ENCODE measurements at regions not wholly inside any gene's neighbourhood (a gene's known extent, or its start where the extent isn't known, plus 50 kb on each side); places are given as distances from the start of the nearest gene placed in this dataset.

DNA sequence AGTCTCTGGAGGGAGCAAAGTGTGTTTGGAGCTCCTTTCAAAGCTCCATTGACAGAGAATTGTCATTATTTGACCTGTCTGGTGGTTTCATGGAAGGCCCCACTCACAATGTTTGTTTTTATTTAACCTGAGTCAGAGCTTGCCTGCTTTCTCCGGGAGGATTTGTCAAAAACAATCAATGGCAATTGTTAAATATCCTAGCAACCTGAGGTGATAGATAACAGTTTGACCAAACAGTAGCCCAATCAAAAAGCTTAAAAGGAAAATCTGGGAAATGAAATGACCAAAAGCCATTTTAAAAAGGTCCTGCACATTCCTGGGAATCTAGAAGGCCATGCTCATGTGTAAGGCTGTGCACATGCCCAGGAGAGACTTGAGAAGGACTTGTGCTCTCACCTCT lies 177.2 kb upstream of the POC5 start:
- Mint-ChIP-seq H3K4me1 (no peaks in the 10 kb centered on the region), H3K27ac (no peak overlapping the region), H3K4me3 (no peak overlapping the region), H3K36me3 (ENCODE audit: low read depth) (no peaks in the 10 kb centered on the region), H3K9me3 (peaks cover 25% of the 10 kb centered on the region), H3K27me3 (ENCODE audit: low read depth, poor library complexity) (peaks cover 13% of the 10 kb centered on the region)
- DNase-seq, result no peak
- TF ChIP-seq, protein P1, sequence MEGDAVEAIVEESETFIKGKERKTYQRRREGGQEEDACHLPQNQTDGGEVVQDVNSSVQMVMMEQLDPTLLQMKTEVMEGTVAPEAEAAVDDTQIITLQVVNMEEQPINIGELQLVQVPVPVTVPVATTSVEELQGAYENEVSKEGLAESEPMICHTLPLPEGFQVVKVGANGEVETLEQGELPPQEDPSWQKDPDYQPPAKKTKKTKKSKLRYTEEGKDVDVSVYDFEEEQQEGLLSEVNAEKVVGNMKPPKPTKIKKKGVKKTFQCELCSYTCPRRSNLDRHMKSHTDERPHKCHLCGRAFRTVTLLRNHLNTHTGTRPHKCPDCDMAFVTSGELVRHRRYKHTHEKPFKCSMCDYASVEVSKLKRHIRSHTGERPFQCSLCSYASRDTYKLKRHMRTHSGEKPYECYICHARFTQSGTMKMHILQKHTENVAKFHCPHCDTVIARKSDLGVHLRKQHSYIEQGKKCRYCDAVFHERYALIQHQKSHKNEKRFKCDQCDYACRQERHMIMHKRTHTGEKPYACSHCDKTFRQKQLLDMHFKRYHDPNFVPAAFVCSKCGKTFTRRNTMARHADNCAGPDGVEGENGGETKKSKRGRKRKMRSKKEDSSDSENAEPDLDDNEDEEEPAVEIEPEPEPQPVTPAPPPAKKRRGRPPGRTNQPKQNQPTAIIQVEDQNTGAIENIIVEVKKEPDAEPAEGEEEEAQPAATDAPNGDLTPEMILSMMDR (IDR thresholded peaks at IDR 0.05), result no peak

DNA sequence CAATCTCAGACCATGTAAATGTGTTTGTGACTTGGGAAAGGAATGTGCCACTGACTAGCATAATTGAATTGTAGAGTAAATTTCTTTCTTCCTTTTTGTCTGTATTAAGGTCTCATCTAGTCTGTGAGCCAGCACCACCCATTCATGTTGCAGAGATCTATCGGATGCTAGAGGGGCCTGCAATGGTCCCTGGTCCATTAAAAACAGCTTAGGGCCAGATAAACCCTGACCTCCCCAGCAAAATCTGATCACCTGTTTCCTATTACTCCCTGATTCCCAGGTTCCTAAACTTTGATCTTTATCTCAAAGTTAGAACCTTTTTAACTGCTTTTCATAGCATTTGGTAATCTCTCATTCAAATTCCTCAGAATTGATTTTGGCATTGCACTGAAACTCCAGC lies 174.5 kb upstream of the POC5 start:
- TF ChIP-seq, protein P1 (IDR thresholded peaks at IDR 0.05), result no peak
- Mint-ChIP-seq H3K9me3 (peaks cover 21% of the 10 kb centered on the region), H3K27me3 (ENCODE audit: low read depth, poor library complexity) (peaks cover 10% of the 10 kb centered on the region), H3K27ac (no peak overlapping the region), H3K36me3 (ENCODE audit: low read depth) (no peaks in the 10 kb centered on the region), H3K4me1 (no peaks in the 10 kb centered on the region), H3K4me3 (no peak overlapping the region)
- no peak for DNase-seq

DNA sequence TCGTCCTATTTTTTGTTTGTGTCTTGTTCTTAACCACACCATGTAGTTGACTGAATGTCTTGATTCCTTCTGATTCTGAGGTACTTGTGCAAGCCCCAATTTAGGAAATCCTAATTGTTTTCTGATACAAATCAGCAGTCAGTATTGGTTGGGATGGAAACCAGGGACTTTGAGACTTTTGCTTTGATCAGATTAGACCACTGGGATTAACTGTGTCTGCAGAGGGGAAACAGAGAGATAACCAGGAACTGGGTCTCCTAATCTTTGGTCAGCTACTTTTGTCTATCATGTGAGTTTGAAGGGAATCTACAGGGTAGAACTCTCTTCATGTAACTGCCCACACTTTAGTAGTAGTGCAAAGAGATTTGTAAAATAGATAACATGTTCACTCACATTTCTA lies 173.8 kb upstream of the POC5 start:
- peaks cover 21% of the 10 kb centered on the region for H3K9me3 Mint-ChIP-seq
- no peaks in the 10 kb centered on the region for H3K4me1 Mint-ChIP-seq
- no peak overlapping the region for H3K27ac Mint-ChIP-seq
- TF ChIP-seq, protein P1 (IDR thresholded peaks at IDR 0.05), result no peak
- peaks cover 10% of the 10 kb centered on the region for H3K27me3 Mint-ChIP-seq (ENCODE audit: low read depth, poor library complexity)
- DNase-seq, result no peak
- no peak overlapping the region for H3K4me3 Mint-ChIP-seq
- H3K36me3 Mint-ChIP-seq (ENCODE audit: low read depth), result no peaks in the 10 kb centered on the region

DNA sequence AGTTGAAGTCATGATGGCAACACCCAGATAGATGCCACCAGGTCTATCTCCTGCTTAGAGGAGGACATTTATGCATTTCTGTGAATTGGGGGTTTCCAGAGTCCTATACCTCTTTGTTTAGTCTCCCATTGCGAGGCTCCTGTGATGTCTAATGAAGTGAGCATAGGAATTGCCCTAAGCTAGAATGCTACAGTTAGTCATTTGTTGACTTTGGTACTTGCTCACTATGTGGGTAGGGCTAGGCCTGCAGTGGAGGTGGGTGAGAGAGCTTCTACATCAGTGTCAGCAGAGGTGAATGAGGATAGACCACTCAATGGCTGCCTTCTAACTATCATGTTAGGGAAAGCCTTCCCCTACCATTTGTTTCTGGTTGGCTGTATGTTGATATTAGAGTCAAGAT lies 173.3 kb upstream of the POC5 start:
- H3K4me3 Mint-ChIP-seq, result no peak overlapping the region
- peaks cover 10% of the 10 kb centered on the region for H3K27me3 Mint-ChIP-seq (ENCODE audit: low read depth, poor library complexity)
- H3K4me1 Mint-ChIP-seq, result no peaks in the 10 kb centered on the region

DNA sequence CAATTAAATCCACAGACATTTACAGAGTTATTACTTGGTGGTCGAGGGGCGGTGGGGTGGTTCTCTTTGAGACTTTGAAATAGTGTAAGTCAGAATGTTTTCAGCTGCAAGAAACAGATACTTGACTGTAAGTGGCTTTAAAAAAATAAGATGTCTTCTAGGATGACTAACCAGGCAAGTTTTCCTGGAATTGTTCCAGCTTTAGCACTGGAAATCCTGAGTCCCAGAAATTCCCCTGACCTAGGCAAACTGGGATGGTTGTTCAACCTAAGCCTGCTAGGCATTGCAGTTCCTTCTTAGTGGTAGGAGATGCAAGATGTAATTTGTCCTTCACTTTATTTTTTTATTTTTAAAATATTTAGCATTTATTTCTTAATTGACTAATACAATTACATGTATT lies 169.5 kb upstream of the POC5 start:
- no peaks in the 10 kb centered on the region for H3K36me3 Mint-ChIP-seq (ENCODE audit: low read depth)
- H3K9me3 Mint-ChIP-seq, result no peaks in the 10 kb centered on the region
- no peaks in the 10 kb centered on the region for H3K4me1 Mint-ChIP-seq
- H3K27ac Mint-ChIP-seq, result no peak overlapping the region
- no peak overlapping the region for H3K4me3 Mint-ChIP-seq
- TF ChIP-seq, protein P1 (IDR thresholded peaks at IDR 0.05), result no peak
- H3K27me3 Mint-ChIP-seq (ENCODE audit: low read depth, poor library complexity), result no peaks in the 10 kb centered on the region
- DNase-seq, result no peak

More for the DNA sequence above, 173.3 kb upstream of the POC5 start:
- DNase-seq, result no peak
- TF ChIP-seq, protein P1 (IDR thresholded peaks at IDR 0.05), result no peak
- no peaks in the 10 kb centered on the region for H3K36me3 Mint-ChIP-seq (ENCODE audit: low read depth)
- no peak overlapping the region for H3K27ac Mint-ChIP-seq
- peaks cover 19% of the 10 kb centered on the region for H3K9me3 Mint-ChIP-seq

DNA sequence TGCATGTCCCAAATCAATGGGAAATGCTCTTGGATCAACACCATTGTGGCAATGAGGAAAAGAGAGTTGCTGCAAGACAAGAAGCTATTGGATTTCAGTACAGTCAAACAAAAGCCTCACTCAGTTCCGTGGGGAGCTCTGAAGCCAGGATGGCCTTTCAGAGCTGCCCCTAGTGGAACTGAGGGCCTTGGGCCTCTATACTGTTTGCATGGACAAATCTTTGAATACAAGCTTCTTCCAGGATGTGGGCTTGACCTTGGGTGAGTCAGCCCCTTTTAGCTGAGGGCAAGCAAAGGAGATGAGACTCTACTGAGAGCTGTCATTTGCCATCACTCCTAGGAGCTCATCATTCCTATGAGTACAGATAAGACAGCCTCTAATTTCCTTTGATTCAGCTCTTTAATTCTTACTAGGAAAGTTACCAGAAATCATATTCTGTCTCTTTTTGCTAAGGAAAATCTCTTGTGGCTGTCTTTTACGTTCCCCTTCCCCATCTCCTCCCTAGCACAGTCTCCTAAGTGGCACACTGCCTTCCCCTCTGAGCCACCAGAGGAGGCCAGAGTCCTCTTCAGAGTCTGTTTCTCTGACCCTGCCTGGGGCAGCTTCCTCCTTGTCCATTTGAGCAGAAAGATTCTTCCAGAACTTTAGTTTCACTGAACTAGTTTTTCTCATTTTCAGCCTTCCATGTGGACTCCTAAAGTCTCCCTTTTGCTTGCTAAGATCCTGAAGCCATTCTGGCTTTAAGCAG lies 168.8 kb upstream of the POC5 start:
- no peak overlapping the region for H3K27ac Mint-ChIP-seq

More for the DNA sequence above, 168.8 kb upstream of the POC5 start:
- no peaks in the 10 kb centered on the region for H3K27me3 Mint-ChIP-seq (ENCODE audit: low read depth, poor library complexity)
- TF ChIP-seq, protein P1 (IDR thresholded peaks at IDR 0.05), result peak; percentile 14
- H3K4me1 Mint-ChIP-seq, result no peaks in the 10 kb centered on the region
- no peaks in the 10 kb centered on the region for H3K36me3 Mint-ChIP-seq (ENCODE audit: low read depth)
- H3K9me3 Mint-ChIP-seq, result no peaks in the 10 kb centered on the region
- peak; percentile 5 for DNase-seq
- no peak overlapping the region for H3K4me3 Mint-ChIP-seq

All from nephron progenitor cell (in vitro differentiated cells).